ENCODE measurements at regions not wholly inside any gene's neighbourhood (a gene's known extent, or its start where the extent isn't known, plus 50 kb on each side); places are given as distances from the start of the nearest gene placed in this dataset.

GRCh38 chr1:29631361-29631760 is 395.0 kb downstream of the PTPRU start:
- TF ChIP-seq TAF1 (IDR thresholded peaks at IDR 0.05; ENCODE audit: borderline replicate concordance, low read depth, low read length) (no peak), POLR2A (IDR thresholded peaks at IDR 0.05; ENCODE audit: low read depth, low read length) (no peak)
